ENCODE measurements at regions not wholly inside any gene's neighbourhood (a gene's known extent, or its start where the extent isn't known, plus 50 kb on each side); places are given as distances from the start of the nearest gene placed in this dataset.

DNA sequence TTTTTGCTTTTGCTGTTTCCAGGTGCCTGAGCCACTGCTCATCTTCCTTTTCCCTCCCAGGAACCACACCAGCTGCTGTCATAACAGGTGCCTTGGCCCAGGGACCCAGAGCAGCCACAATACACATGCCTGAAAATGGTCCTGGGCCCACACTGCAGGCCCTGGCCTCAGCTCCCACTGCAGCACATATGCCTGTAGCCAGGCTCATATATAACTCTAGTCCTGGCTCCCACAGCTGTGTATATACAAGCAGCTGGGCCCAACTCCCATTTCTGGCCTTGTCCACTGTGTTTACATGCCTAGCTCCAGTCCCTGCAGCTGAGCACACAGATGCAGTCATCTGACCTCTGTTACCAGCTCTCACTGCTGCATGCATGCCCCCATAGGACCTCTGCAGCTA is 930.5 kb downstream of the ADGRL3 start:
- Histone ChIP-seq H3K27ac (ENCODE audit: control insufficient read depth, insufficient read depth) (no peak overlapping the region), H3K4me1 (ENCODE audit: control insufficient read depth, insufficient read depth, low read length) (no peaks in the 10 kb centered on the region), H3K27me3 (replicated peaks in 1 of 2; ENCODE audit: control insufficient read depth in 2 of 2, insufficient read depth in 2 of 2, low read length in 1 of 2) (no peaks in the 10 kb centered on the region), H4K20me1 (ENCODE audit: control insufficient read depth, insufficient read depth) (no peaks in the 10 kb centered on the region), H3K79me2 (ENCODE audit: control insufficient read depth, insufficient read depth, low read length) (no peaks in the 10 kb centered on the region), H3K4me2 (ENCODE audit: control insufficient read depth, insufficient read depth) (no peak overlapping the region), H2AFZ (ENCODE audit: control insufficient read depth, low read depth, low read length) (no peak overlapping the region), H3K36me3 (ENCODE audit: control insufficient read depth in 2 of 2, insufficient read depth in 2 of 2, low read length in 1 of 2) (no peaks in the 10 kb centered on the region), H3K4me3 (no peak overlapping the region), H3K9me3 (replicated peaks; ENCODE audit: control insufficient read depth, insufficient read depth, low read length) (no peaks in the 10 kb centered on the region), H3K9ac (ENCODE audit: control insufficient read depth, insufficient read depth, low read length) (no peak overlapping the region)
- DNase-seq (ENCODE audit: low read depth, low spot score) (no peak), ATAC-seq (no peak), FAIRE-seq (no peak)
- in situ Hi-C loops (cut with MboI) = no loop called here
- CTCF ChIA-PET = interaction anchor here (1.0 to 2.0 kb wide), 2 partner anchors 9 kb away, joined by 3 to 4 read pairs; no protein-coding TSS in a partner anchor
- POLR2A ChIA-PET = no interaction called here
- no TSS peak for BruUV-seq (replicated peaks)
- intact Hi-C loops (cut with micrococcal nuclease; ENCODE audit: unreplicated experiment) = no loop called here
- RAD21 ChIA-PET (ENCODE audit: unreplicated experiment) = interaction anchor here (0.6 kb wide), 1 partner anchor 146 kb away, joined by 3 read pairs; no protein-coding TSS in a partner anchor
- SMC1A ChIA-PET (ENCODE audit: uncharacterized antibody, unreplicated experiment) = interaction anchor here (1.6 kb wide), 1 partner anchor 389 kb away, joined by 5 read pairs; no protein-coding TSS in a partner anchor
- TF ChIP-seq NR2C1 (IDR thresholded peaks at IDR 0.05) (no peak), SIX5 (IDR thresholded peaks at IDR 0.05; ENCODE audit: low read depth, low read length, severe bottlenecking) (no peak), KDM1A (IDR thresholded peaks at IDR 0.05; ENCODE audit: borderline replicate concordance) (no peak), RCOR1 (conservative IDR thresholded peaks at IDR 0.05; ENCODE audit: low read depth, low read length) (no peak), GATAD2B (conservative IDR thresholded peaks at IDR 0.05; ENCODE audit: low read depth) (no peak), GABPA (IDR thresholded peaks at IDR 0.05; ENCODE audit: low read depth) (no peak), ESRRA (IDR thresholded peaks at IDR 0.05; ENCODE audit: low read length) (no peak), YBX1 (IDR thresholded peaks at IDR 0.05) (no peak), NR2C2 (IDR thresholded peaks at IDR 0.05; ENCODE audit: borderline replicate concordance, control insufficient read depth, insufficient read length, low read depth) (no peak)
- TF ChIP-seq, protein P1, sequence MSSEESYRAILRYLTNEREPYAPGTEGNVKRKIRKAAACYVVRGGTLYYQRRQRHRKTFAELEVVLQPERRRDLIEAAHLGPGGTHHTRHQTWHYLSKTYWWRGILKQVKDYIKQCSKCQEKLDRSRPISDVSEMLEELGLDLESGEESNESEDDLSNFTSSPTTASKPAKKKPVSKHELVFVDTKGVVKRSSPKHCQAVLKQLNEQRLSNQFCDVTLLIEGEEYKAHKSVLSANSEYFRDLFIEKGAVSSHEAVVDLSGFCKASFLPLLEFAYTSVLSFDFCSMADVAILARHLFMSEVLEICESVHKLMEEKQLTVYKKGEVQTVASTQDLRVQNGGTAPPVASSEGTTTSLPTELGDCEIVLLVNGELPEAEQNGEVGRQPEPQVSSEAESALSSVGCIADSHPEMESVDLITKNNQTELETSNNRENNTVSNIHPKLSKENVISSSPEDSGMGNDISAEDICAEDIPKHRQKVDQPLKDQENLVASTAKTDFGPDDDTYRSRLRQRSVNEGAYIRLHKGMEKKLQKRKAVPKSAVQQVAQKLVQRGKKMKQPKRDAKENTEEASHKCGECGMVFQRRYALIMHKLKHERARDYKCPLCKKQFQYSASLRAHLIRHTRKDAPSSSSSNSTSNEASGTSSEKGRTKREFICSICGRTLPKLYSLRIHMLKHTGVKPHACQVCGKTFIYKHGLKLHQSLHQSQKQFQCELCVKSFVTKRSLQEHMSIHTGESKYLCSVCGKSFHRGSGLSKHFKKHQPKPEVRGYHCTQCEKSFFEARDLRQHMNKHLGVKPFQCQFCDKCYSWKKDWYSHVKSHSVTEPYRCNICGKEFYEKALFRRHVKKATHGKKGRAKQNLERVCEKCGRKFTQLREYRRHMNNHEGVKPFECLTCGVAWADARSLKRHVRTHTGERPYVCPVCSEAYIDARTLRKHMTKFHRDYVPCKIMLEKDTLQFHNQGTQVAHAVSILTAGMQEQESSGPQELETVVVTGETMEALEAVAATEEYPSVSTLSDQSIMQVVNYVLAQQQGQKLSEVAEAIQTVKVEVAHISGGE (CRISPR knock-in tag; IDR thresholded peaks at IDR 0.05) = no peak
- TF ChIP-seq, protein P2, sequence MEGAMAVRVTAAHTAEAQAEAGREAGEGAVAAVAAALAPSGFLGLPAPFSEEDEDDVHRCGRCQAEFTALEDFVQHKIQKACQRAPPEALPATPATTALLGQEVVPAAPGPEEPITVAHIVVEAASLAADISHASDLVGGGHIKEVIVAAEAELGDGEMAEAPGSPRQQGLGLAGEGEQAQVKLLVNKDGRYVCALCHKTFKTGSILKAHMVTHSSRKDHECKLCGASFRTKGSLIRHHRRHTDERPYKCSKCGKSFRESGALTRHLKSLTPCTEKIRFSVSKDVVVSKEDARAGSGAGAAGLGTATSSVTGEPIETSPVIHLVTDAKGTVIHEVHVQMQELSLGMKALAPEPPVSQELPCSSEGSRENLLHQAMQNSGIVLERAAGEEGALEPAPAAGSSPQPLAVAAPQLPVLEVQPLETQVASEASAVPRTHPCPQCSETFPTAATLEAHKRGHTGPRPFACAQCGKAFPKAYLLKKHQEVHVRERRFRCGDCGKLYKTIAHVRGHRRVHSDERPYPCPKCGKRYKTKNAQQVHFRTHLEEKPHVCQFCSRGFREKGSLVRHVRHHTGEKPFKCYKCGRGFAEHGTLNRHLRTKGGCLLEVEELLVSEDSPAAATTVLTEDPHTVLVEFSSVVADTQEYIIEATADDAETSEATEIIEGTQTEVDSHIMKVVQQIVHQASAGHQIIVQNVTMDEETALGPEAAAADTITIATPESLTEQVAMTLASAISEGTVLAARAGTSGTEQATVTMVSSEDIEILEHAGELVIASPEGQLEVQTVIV (IDR thresholded peaks at IDR 0.05; ENCODE audit: borderline replicate concordance, partially characterized antibody) = no peak
- TF ChIP-seq, protein P3, sequence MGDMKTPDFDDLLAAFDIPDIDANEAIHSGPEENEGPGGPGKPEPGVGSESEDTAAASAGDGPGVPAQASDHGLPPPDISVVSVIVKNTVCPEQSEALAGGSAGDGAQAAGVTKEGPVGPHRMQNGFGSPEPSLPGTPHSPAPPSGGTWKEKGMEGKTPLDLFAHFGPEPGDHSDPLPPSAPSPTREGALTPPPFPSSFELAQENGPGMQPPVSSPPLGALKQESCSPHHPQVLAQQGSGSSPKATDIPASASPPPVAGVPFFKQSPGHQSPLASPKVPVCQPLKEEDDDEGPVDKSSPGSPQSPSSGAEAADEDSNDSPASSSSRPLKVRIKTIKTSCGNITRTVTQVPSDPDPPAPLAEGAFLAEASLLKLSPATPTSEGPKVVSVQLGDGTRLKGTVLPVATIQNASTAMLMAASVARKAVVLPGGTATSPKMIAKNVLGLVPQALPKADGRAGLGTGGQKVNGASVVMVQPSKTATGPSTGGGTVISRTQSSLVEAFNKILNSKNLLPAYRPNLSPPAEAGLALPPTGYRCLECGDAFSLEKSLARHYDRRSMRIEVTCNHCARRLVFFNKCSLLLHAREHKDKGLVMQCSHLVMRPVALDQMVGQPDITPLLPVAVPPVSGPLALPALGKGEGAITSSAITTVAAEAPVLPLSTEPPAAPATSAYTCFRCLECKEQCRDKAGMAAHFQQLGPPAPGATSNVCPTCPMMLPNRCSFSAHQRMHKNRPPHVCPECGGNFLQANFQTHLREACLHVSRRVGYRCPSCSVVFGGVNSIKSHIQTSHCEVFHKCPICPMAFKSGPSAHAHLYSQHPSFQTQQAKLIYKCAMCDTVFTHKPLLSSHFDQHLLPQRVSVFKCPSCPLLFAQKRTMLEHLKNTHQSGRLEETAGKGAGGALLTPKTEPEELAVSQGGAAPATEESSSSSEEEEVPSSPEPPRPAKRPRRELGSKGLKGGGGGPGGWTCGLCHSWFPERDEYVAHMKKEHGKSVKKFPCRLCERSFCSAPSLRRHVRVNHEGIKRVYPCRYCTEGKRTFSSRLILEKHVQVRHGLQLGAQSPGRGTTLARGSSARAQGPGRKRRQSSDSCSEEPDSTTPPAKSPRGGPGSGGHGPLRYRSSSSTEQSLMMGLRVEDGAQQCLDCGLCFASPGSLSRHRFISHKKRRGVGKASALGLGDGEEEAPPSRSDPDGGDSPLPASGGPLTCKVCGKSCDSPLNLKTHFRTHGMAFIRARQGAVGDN (IDR thresholded peaks at IDR 0.05) = no peak

All from GM12878 (cell line).